Lower leg skin (tissue), 3 donors: ENCODE measurements at regions not wholly inside any gene's neighbourhood (a gene's known extent, or its start where the extent isn't known, plus 50 kb on each side); places are given as distances from the start of the nearest gene placed in this dataset.

Experiments used
- POLR2A ChIP-seq, 2 donors: fragments of 450-650 bp; IDR thresholded peaks; one replicate each; pipeline ENCODE4 v1.6.1; 2016 to 2017; ENCODE audit warnings: antibody characterized with exemption in 2 of 2, mild to moderate bottlenecking in 1 of 2, moderate library complexity in 1 of 2
- TF ChIP-seq, protein P1 (sequence below), 3 donors: fragments of 450-650 bp; IDR thresholded peaks; one replicate each; pipeline ENCODE4 v1.5.1; 2016; ENCODE audit warnings: antibody characterized with exemption in 3 of 3, mild to moderate bottlenecking in 3 of 3, moderate library complexity in 2 of 3

DNA sequence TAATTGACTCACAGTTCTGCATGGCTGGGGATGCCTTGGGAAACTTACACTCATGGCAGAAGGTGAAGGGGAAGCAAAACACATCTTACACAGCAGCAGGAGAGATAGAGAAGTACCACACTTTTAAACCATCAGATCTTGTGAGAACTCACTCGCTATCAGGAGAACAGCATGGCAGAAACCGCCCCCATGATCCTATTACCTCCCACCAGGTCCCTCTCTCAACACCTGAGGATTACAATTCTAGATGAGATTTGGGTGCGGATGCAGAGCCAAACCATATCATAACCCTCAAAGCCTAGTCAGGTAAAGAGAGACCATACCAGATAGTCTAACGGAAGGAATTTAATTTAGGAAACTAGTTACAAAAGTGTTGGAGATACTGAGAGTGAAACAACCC, 182.6 kb upstream of the ACVR2A start:
- TF ChIP-seq, protein P1, sequence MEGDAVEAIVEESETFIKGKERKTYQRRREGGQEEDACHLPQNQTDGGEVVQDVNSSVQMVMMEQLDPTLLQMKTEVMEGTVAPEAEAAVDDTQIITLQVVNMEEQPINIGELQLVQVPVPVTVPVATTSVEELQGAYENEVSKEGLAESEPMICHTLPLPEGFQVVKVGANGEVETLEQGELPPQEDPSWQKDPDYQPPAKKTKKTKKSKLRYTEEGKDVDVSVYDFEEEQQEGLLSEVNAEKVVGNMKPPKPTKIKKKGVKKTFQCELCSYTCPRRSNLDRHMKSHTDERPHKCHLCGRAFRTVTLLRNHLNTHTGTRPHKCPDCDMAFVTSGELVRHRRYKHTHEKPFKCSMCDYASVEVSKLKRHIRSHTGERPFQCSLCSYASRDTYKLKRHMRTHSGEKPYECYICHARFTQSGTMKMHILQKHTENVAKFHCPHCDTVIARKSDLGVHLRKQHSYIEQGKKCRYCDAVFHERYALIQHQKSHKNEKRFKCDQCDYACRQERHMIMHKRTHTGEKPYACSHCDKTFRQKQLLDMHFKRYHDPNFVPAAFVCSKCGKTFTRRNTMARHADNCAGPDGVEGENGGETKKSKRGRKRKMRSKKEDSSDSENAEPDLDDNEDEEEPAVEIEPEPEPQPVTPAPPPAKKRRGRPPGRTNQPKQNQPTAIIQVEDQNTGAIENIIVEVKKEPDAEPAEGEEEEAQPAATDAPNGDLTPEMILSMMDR (IDR thresholded peaks at IDR 0.05) = no peak
- TF ChIP-seq POLR2A (IDR thresholded peaks at IDR 0.05) = no peak
